Vagina (tissue), 2 donors: ENCODE measurements at regions not wholly inside any gene's neighbourhood (a gene's known extent, or its start where the extent isn't known, plus 50 kb on each side); places are given as distances from the start of the nearest gene placed in this dataset.

Source experiments
- DNase-seq, 2 donors: peaks; one replicate each; pipeline ENCODE4 v3.0.0-alpha.2; 2017; ENCODE audit errors: extremely low spot score in 2 of 2
- H3K27ac ChIP-seq: fragments of 200-600 bp; sonication (generic); one replicate; pipeline ENCODE4 v1.5.1; 2019
- H3K27me3 ChIP-seq: fragments of 200-600 bp; sonication (generic); one replicate; pipeline ENCODE4 v1.5.1; 2019
- H3K36me3 ChIP-seq, 2 donors: fragments of 200-600 bp; sonication (generic); one replicate each; pipeline ENCODE4 v1.5.1; 2017 to 2019
- H3K4me1 ChIP-seq: fragments of 200-600 bp; sonication (generic); one replicate; pipeline ENCODE4 v1.5.1; 2019
- H3K4me3 ChIP-seq, 2 donors: fragments of 200-600 bp; sonication (generic); 1 replicate in 1 of 2; 2 replicates in 1 of 2; pipeline ENCODE4 v1.5.1; 2016 to 2019
- H3K9me3 ChIP-seq: fragments of 200-600 bp; sonication (generic); one replicate; pipeline ENCODE4 v1.5.1; 2019
- POLR2A ChIP-seq, 2 donors: fragments of 450-650 bp; IDR thresholded peaks; one replicate each; pipeline ENCODE4 v1.6.1; 2017; ENCODE audit warnings: antibody characterized with exemption in 2 of 2, mild to moderate bottlenecking in 2 of 2, moderate library complexity in 2 of 2
- POLR2AphosphoS5 ChIP-seq, 2 donors: sonication (generic); formaldehyde crosslinking; IDR thresholded peaks; one replicate each; pipeline ENCODE4 v1.9.0; 2017; ENCODE audit warnings: antibody characterized with exemption in 2 of 2, mild to moderate bottlenecking in 2 of 2, low read depth in 1 of 2; ENCODE audit not compliant: insufficient read depth in 1 of 2
- intact Hi-C: fragments of 100-400 bp; cut with DNase I; formaldehyde crosslinking; loops from one replicate; pipeline ENCODE4 v1.15.1; 2023
- TF ChIP-seq, protein P1 (sequence below), 3 experiments: fragments of 450-650 bp in 2 of 3; fragments of 200-600 bp in 1 of 3; sonication (generic) in 1 of 3; IDR thresholded peaks; one replicate each; pipeline ENCODE4 v1.5.1; 2017 to 2019; ENCODE audit warnings: antibody characterized with exemption in 3 of 3, mild to moderate bottlenecking in 2 of 3, moderate library complexity in 2 of 3

DNA sequence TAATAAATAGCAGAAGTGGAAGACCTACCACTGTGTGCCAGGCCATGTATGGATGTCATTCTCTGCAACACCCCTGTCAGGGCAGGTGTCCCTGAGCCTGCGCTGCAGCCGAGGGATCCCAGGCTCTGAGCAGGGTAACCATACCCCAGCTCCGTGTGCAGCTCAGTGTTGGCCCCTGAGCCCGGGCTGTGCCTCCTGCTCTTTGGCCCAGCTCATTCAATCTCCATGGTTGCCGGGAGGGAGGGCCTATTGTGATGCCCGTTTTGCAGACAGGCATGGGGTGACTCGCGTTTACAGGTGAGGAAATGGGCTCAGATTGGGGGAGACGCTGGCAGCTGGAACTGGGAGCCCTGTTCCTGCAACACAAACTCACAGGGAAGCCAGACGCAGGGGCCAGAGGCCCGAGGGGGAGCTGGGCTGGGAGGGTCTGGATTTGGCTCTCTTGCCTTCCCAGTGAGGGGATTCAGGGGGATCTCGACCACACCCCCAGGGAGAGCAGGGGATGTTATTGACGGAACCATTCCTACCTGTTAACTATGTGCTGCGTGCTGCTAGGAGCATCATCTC lies 190.5 kb downstream of the IRF8 start:
- H3K9me3 ChIP-seq = no peaks in the 10 kb centered on the region
- TF ChIP-seq POLR2AphosphoS5 (IDR thresholded peaks at IDR 0.05; ENCODE audit: insufficient read depth in 1 of 2, low read depth in 1 of 2) (no peak), POLR2A (IDR thresholded peaks at IDR 0.05) (no peak)
- TF ChIP-seq, protein P1, sequence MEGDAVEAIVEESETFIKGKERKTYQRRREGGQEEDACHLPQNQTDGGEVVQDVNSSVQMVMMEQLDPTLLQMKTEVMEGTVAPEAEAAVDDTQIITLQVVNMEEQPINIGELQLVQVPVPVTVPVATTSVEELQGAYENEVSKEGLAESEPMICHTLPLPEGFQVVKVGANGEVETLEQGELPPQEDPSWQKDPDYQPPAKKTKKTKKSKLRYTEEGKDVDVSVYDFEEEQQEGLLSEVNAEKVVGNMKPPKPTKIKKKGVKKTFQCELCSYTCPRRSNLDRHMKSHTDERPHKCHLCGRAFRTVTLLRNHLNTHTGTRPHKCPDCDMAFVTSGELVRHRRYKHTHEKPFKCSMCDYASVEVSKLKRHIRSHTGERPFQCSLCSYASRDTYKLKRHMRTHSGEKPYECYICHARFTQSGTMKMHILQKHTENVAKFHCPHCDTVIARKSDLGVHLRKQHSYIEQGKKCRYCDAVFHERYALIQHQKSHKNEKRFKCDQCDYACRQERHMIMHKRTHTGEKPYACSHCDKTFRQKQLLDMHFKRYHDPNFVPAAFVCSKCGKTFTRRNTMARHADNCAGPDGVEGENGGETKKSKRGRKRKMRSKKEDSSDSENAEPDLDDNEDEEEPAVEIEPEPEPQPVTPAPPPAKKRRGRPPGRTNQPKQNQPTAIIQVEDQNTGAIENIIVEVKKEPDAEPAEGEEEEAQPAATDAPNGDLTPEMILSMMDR (IDR thresholded peaks at IDR 0.05) = no peak
- no peak for DNase-seq

DNA sequence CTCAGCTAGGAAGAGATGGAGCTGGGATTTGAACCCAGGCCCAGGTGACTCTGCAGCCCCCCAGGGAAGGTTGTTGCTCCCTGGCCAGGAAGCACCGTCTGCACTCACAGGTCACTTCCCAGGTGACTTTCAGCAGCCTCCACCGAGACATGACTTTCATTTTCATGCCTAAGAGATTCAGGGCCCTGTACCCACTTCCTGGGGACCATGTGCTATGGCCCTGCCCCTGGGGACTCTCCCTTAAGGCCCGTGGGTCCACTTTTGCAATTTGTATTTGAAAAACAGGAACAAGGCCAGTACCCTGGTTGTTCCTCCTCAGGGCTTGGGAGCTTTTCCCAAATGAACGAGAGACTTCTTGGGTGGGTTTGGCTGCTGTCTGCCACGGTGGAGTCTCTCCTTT lies 191.0 kb downstream of the IRF8 start:
- H3K27ac ChIP-seq = no peak overlapping the region
- no peaks in the 10 kb centered on the region for H3K36me3 ChIP-seq
- no peaks in the 10 kb centered on the region for H3K4me1 ChIP-seq
- no peak for DNase-seq
- no peak overlapping the region for H3K4me3 ChIP-seq
- no peaks in the 10 kb centered on the region for H3K9me3 ChIP-seq
- intact Hi-C loops = no loop called here
- no peaks in the 10 kb centered on the region for H3K27me3 ChIP-seq
- TF ChIP-seq POLR2A (IDR thresholded peaks at IDR 0.05) (no peak), POLR2AphosphoS5 (IDR thresholded peaks at IDR 0.05; ENCODE audit: insufficient read depth in 1 of 2, low read depth in 1 of 2) (no peak)
- TF ChIP-seq, protein P1 (IDR thresholded peaks at IDR 0.05) = no peak

More for the DNA sequence above, 190.5 kb downstream of the IRF8 start:
- Histone ChIP-seq H3K4me1 (no peaks in the 10 kb centered on the region), H3K27ac (no peak overlapping the region), H3K27me3 (no peaks in the 10 kb centered on the region), H3K36me3 (no peaks in the 10 kb centered on the region), H3K4me3 (no peak overlapping the region)
- intact Hi-C loops = no loop called here

DNA sequence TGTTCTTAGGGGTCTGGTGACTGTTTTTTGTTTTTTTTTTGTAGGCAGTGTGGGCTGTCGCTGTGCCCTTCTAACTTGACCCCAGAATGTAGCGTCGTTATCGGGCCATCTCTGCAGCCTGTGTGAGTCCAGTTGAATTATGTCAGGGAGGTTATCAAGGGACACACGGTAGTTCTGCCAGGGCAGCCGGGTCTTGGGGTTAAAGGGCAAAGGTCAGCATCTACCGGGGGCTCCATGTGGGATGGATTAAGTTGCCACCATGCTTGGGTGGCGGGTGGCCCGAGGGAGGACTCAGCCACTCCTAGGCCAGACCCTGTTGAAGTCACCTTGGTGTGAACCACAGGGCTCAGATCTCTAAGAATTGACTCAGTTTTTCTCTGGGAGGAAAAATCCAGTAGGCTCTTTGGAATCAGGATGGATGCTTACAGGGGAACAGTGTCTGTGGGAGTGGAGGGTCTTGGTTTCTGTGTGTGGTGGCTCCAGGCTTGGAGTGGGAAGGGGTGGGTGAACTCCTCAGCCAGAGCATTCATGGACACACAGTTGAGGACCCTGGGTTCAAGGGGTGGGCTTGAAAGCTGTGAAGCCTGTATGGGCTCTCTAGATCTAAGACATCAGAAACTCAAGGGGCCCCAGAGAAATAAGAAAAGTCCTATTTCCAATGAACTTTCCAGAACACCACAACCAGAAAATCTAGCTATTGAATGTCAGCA lies 191.7 kb downstream of the IRF8 start:
- no peaks in the 10 kb centered on the region for H3K4me1 ChIP-seq
- no peak overlapping the region for H3K27ac ChIP-seq
- no peaks in the 10 kb centered on the region for H3K36me3 ChIP-seq
- intact Hi-C loops = no loop called here
- TF ChIP-seq POLR2A (IDR thresholded peaks at IDR 0.05) = no peak
- TF ChIP-seq POLR2AphosphoS5 (IDR thresholded peaks at IDR 0.05; ENCODE audit: insufficient read depth in 1 of 2, low read depth in 1 of 2) = no peak
- TF ChIP-seq, protein P1 (IDR thresholded peaks at IDR 0.05) = no peak
- no peak for DNase-seq
- H3K9me3 ChIP-seq = no peaks in the 10 kb centered on the region
- H3K27me3 ChIP-seq = no peaks in the 10 kb centered on the region
- no peak overlapping the region for H3K4me3 ChIP-seq

DNA sequence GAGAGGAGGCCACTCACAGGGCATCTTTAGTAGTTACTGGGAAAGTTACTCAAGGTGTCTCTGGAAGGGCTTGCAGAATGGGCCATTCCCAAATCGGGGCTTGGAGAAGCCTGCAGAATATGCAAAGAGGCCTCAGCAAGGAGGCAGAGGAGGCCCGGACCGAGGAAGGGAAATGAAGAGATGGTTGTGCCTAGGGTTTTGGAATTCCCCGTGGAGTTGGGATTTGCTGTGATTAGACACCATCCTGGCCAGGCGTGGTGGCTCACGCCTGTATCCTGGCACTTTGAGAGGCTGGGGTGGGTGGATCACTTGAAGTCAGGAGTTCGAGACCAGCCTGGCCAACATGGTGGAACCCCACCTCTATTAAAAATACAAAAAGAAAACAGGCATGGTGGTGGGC lies 193.0 kb downstream of the IRF8 start:
- intact Hi-C loops = no loop called here
- no peaks in the 10 kb centered on the region for H3K36me3 ChIP-seq
- DNase-seq = no peak
- TF ChIP-seq, protein P1 (IDR thresholded peaks at IDR 0.05) = no peak
- TF ChIP-seq POLR2A (IDR thresholded peaks at IDR 0.05) (no peak), POLR2AphosphoS5 (IDR thresholded peaks at IDR 0.05; ENCODE audit: insufficient read depth in 1 of 2, low read depth in 1 of 2) (no peak)
- H3K9me3 ChIP-seq = no peaks in the 10 kb centered on the region
- H3K27me3 ChIP-seq = no peaks in the 10 kb centered on the region
- no peaks in the 10 kb centered on the region for H3K4me1 ChIP-seq
- H3K27ac ChIP-seq = no peak overlapping the region
- H3K4me3 ChIP-seq = no peak overlapping the region
